ENCODE measurements at regions not wholly inside any gene's neighbourhood (a gene's known extent, or its start where the extent isn't known, plus 50 kb on each side); places are given as distances from the start of the nearest gene placed in this dataset.

DNA sequence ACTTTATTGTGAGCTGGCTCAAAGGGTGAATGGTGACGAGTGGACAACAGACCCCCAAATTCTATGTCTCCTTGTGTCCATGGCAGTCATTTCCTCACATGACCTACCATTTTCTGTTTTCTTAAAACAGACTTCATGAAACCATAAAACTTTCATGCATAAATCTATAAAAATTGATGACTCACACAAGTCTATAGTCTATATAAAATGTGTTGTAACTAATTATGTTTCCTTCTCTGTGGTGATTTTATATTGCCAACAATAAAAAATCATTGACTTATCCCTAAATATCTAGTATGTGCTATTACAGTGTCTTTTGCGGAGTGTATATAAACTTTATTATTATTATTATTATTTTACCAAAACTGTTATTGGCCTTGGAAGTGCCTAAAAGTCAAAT is 382.4 kb downstream of the MAT2B start:
- no peaks in the 10 kb centered on the region for H3K27me3 Mint-ChIP-seq
- intact Hi-C loops (cut with micrococcal nuclease) = no loop called here
- no peaks in the 10 kb centered on the region for H3K4me1 Mint-ChIP-seq
- WGBS (ENCODE audit: insufficient coverage) = no CpG with 5 or more reads among the region's 2 CpGs
- TF ChIP-seq CTCF (IDR thresholded peaks at IDR 0.05) (no peak), EZH2 (IDR thresholded peaks at IDR 0.05; ENCODE audit: borderline replicate concordance, insufficient read depth, low read depth, low read length, poor library complexity, severe bottlenecking) (no peak)
- Histone ChIP-seq H4K20me1 (ENCODE audit: control insufficient read depth, insufficient read depth, low read length, poor library complexity, severe bottlenecking) (no peaks in the 10 kb centered on the region), H3K9me3 (ENCODE audit: control extremely low read depth in 1 of 3, control insufficient read depth in 2 of 3, insufficient read depth in 1 of 3, low read length in 2 of 3) (peaks cover 0 to 1% (median 0%) of the 10 kb centered on the region in 3 donors), H3K4me1 (ENCODE audit: control insufficient read depth in 2 of 2, insufficient read depth in 2 of 2, low read length in 2 of 2) (no peaks in the 10 kb centered on the region), H3K79me2 (ENCODE audit: control insufficient read depth, insufficient read depth, low read length) (no peaks in the 10 kb centered on the region), H2AFZ (ENCODE audit: insufficient read depth, low read depth, low read length, poor library complexity, severe bottlenecking) (no peak overlapping the region), H3K4me3 (ENCODE audit: control extremely low read depth in 1 of 5, extremely low read depth in 1 of 5, insufficient read depth in 1 of 5, low read depth in 2 of 5, low read length in 4 of 5) (no peak overlapping the region), H3K4me2 (replicated peaks; ENCODE audit: low read depth, low read length, poor library complexity, severe bottlenecking) (no peak overlapping the region), H3K27ac (ENCODE audit: low read length in 2 of 2) (no peak overlapping the region), H3K36me3 (replicated peaks in 1 of 2; ENCODE audit: control extremely low read depth in 1 of 2, control insufficient read depth in 1 of 2, extremely low read depth in 1 of 2, insufficient read depth in 2 of 2, low read length in 1 of 2) (no peaks in the 10 kb centered on the region), H3K9ac (ENCODE audit: low read length) (no peak overlapping the region), H3K27me3 (replicated peaks in 1 of 4; ENCODE audit: control extremely low read depth in 1 of 4, control insufficient read depth in 3 of 4, insufficient read depth in 4 of 4, low read length in 3 of 4) (no peaks in the 10 kb centered on the region)
- CTCF ChIA-PET = no interaction called here
- POLR2A ChIA-PET = no interaction called here
- H3K9me3 Mint-ChIP-seq (ENCODE audit: insufficient read depth) = no peaks in the 10 kb centered on the region
- no peak for ATAC-seq (ENCODE audit: low read depth)
- no peak overlapping the region for H3K4me3 Mint-ChIP-seq
- H3K27ac Mint-ChIP-seq = no peak overlapping the region
- no peak for DNase-seq

DNA sequence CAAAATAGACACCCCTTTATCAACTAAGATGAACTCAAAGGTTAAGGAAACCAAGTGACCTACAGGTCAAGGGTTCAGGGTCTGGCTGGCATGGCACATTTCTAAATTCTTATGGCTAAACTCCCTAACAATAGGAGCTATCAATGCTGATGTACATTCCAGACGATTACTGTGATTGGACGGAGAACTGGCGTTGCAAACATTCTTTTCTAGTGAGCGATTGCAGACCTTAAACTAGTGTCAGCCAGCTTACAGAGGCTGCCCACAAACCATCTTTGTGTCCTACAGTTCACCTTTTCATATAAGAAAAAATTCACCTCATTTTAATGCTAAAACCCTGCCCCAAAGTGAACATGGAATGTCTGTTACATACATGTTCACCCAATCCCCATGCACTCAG is 382.9 kb downstream of the MAT2B start:
- Histone ChIP-seq H3K9me3 (ENCODE audit: control extremely low read depth in 1 of 3, control insufficient read depth in 2 of 3, insufficient read depth in 1 of 3, low read length in 2 of 3) (peaks cover 0 to 1% (median 0%) of the 10 kb centered on the region in 3 donors), H3K4me3 (ENCODE audit: control extremely low read depth in 1 of 5, extremely low read depth in 1 of 5, insufficient read depth in 1 of 5, low read depth in 2 of 5, low read length in 4 of 5) (no peak overlapping the region), H4K20me1 (ENCODE audit: control insufficient read depth, insufficient read depth, low read length, poor library complexity, severe bottlenecking) (no peaks in the 10 kb centered on the region), H3K36me3 (replicated peaks in 1 of 2; ENCODE audit: control extremely low read depth in 1 of 2, control insufficient read depth in 1 of 2, extremely low read depth in 1 of 2, insufficient read depth in 2 of 2, low read length in 1 of 2) (no peaks in the 10 kb centered on the region), H3K27me3 (replicated peaks in 1 of 4; ENCODE audit: control extremely low read depth in 1 of 4, control insufficient read depth in 3 of 4, insufficient read depth in 4 of 4, low read length in 3 of 4) (no peaks in the 10 kb centered on the region), H3K4me1 (ENCODE audit: control insufficient read depth in 2 of 2, insufficient read depth in 2 of 2, low read length in 2 of 2) (peaks cover 0 to 2% of the 10 kb centered on the region in 2 donors), H3K4me2 (replicated peaks; ENCODE audit: low read depth, low read length, poor library complexity, severe bottlenecking) (no peak overlapping the region), H3K79me2 (ENCODE audit: control insufficient read depth, insufficient read depth, low read length) (no peaks in the 10 kb centered on the region), H3K9ac (ENCODE audit: low read length) (no peak overlapping the region), H2AFZ (ENCODE audit: insufficient read depth, low read depth, low read length, poor library complexity, severe bottlenecking) (no peak overlapping the region), H3K27ac (ENCODE audit: low read length in 2 of 2) (no peak overlapping the region)
- WGBS (ENCODE audit: insufficient coverage) = 98% methylated on average over 4 of the region's 4 CpGs
- no peak overlapping the region for H3K4me3 Mint-ChIP-seq
- TF ChIP-seq EZH2 (IDR thresholded peaks at IDR 0.05; ENCODE audit: borderline replicate concordance, insufficient read depth, low read depth, low read length, poor library complexity, severe bottlenecking) (no peak), CTCF (IDR thresholded peaks at IDR 0.05) (no peak)
- ChIA-PET CTCF (interaction anchor here (1.8 kb wide), 1 partner anchor 10 kb away, joined by 5 read pairs; no protein-coding TSS in a partner anchor), POLR2A (no interaction called here)
- no peaks in the 10 kb centered on the region for H3K4me1 Mint-ChIP-seq
- H3K9me3 Mint-ChIP-seq (ENCODE audit: insufficient read depth) = no peaks in the 10 kb centered on the region
- DNase-seq (no peak), ATAC-seq (ENCODE audit: low read depth) (no peak)
- H3K27ac Mint-ChIP-seq = no peak overlapping the region
- H3K27me3 Mint-ChIP-seq = no peaks in the 10 kb centered on the region
- intact Hi-C loops (cut with micrococcal nuclease) = no loop called here
